ENCODE measurements at regions not wholly inside any gene's neighbourhood (a gene's known extent, or its start where the extent isn't known, plus 50 kb on each side); places are given as distances from the start of the nearest gene placed in this dataset.

GRCh38 chr2:157169889-157170288, 87.6 kb upstream of the GALNT5 start:
- Histone ChIP-seq H3K79me2 (replicated peaks; ENCODE audit: insufficient read depth, low read length) (no peaks in the 10 kb centered on the region), H3K36me3 (ENCODE audit: insufficient read depth, low read length) (no peaks in the 10 kb centered on the region), H3K4me2 (ENCODE audit: low read length) (no peak overlapping the region), H3K9me2 (ENCODE audit: insufficient read depth, low read length) (no peaks in the 10 kb centered on the region), H3K9ac (ENCODE audit: low read length) (no peak overlapping the region), H3F3A (ENCODE audit: insufficient read depth, low read length, poor library complexity, severe bottlenecking) (no peaks in the 10 kb centered on the region), H3K27me3 (ENCODE audit: insufficient read depth, low read depth, low read length) (no peaks in the 10 kb centered on the region), H3K9me3 (ENCODE audit: low read length) (no peaks in the 10 kb centered on the region), H3K4me3 (ENCODE audit: low read length) (no peak overlapping the region), H2AFZ (ENCODE audit: low read depth, low read length) (no peak overlapping the region), H3K27ac (ENCODE audit: low read length) (no peak overlapping the region), H4K20me1 (ENCODE audit: insufficient read depth) (no peaks in the 10 kb centered on the region)
- TF ChIP-seq RAD21 (conservative IDR thresholded peaks at IDR 0.05): no peak
- no peak for TF ChIP-seq MXI1 (conservative IDR thresholded peaks at IDR 0.05; ENCODE audit: poor library complexity, severe bottlenecking)
- no peak for TF ChIP-seq SMC3 (conservative IDR thresholded peaks at IDR 0.05; ENCODE audit: poor library complexity)
- no peak for TF ChIP-seq CTCF (IDR thresholded peaks at IDR 0.05; ENCODE audit: poor library complexity, severe bottlenecking)
- TF ChIP-seq EZH2 (IDR thresholded peaks at IDR 0.05; ENCODE audit: borderline replicate concordance, insufficient read depth, low read length, poor library complexity, severe bottlenecking): no peak
- no peak for TF ChIP-seq EP300 (conservative IDR thresholded peaks at IDR 0.05; ENCODE audit: poor library complexity, severe bottlenecking)
- no peak for TF ChIP-seq POLR2AphosphoS5 (IDR thresholded peaks at IDR 0.05)
- no peak for TF ChIP-seq TAF1 (IDR thresholded peaks at IDR 0.05; ENCODE audit: low read depth)

- H3K9ac ChIP-seq (ENCODE audit: low read length): no peak overlapping the region
- no peak overlapping the region for H3K27ac ChIP-seq (ENCODE audit: low read length)
- H3F3A ChIP-seq (ENCODE audit: insufficient read depth, low read length, poor library complexity, severe bottlenecking): no peaks in the 10 kb centered on the region
- no peak overlapping the region for H3K4me2 ChIP-seq (ENCODE audit: low read length)
- no peaks in the 10 kb centered on the region for H3K79me2 ChIP-seq (replicated peaks; ENCODE audit: insufficient read depth, low read length)
- no peaks in the 10 kb centered on the region for H3K36me3 ChIP-seq (ENCODE audit: insufficient read depth, low read length)
- H2AFZ ChIP-seq (ENCODE audit: low read depth, low read length): no peak overlapping the region
- no peaks in the 10 kb centered on the region for H3K27me3 ChIP-seq (ENCODE audit: insufficient read depth, low read depth, low read length)
- H4K20me1 ChIP-seq (ENCODE audit: insufficient read depth): no peaks in the 10 kb centered on the region
- H3K9me3 ChIP-seq (ENCODE audit: low read length): no peaks in the 10 kb centered on the region
- no peak for TF ChIP-seq REST (IDR thresholded peaks at IDR 0.05; ENCODE audit: borderline replicate concordance)
- TF ChIP-seq TAF1 (IDR thresholded peaks at IDR 0.05; ENCODE audit: low read depth): no peak
- TF ChIP-seq POLR2AphosphoS5 (IDR thresholded peaks at IDR 0.05): no peak
- TF ChIP-seq SMC3 (conservative IDR thresholded peaks at IDR 0.05; ENCODE audit: poor library complexity): no peak
- no peak for TF ChIP-seq EZH2 (IDR thresholded peaks at IDR 0.05; ENCODE audit: borderline replicate concordance, insufficient read depth, low read length, poor library complexity, severe bottlenecking)
- no peak for TF ChIP-seq RAD21 (conservative IDR thresholded peaks at IDR 0.05)
- no peak for TF ChIP-seq EP300 (conservative IDR thresholded peaks at IDR 0.05; ENCODE audit: poor library complexity, severe bottlenecking)
- TF ChIP-seq MXI1 (conservative IDR thresholded peaks at IDR 0.05; ENCODE audit: poor library complexity, severe bottlenecking): no peak
- no peak overlapping the region for H3K4me3 ChIP-seq (ENCODE audit: low read length)
- H3K9me2 ChIP-seq (ENCODE audit: insufficient read depth, low read length): no peaks in the 10 kb centered on the region
These were observed 87.2 kb upstream of the GALNT5 start for GRCh38 chr2:157170299-157170698.
